IMR-90 (cell line): ENCODE measurements at regions not wholly inside any gene's neighbourhood (a gene's known extent, or its start where the extent isn't known, plus 50 kb on each side); places are given as distances from the start of the nearest gene placed in this dataset.

Source experiments
- ATAC-seq: fragments of 200-7000 bp; cut with Tn5 transposase; 2 replicates; pipeline ENCODE4 v1.9.1; 2020; ENCODE audit warnings: low read depth, mild to moderate bottlenecking, moderate library complexity
- BruUV-seq: library from RNA; stranded (reverse); fragments of 400-500 nt; replicated peaks from 2 replicates; lab custom pipeline; 2021; lab: Mats Ljungman, UMichigan
- CTCF ChIA-PET: fragments of 300-600 bp; formaldehyde crosslinking; extraction: SDS; loops from one replicate; lab custom pipeline; 2021; ENCODE audit warnings: antibody characterized with exemption; lab: Yijun Ruan, JAX
- POLR2A ChIA-PET: fragments of 300-600 bp; sonication (Branson Sonifier 250); formaldehyde crosslinking; loops from one replicate; lab custom pipeline; 2022; ENCODE audit warnings: antibody characterized with exemption; ENCODE audit not compliant: unreplicated experiment; lab: Charles Lee
- DNase-seq: peaks from one replicate; pipeline ENCODE4 v3.0.0; 2013
- H2AFZ ChIP-seq: replicated peaks from 2 replicates; pipeline ENCODE3; 2013; ENCODE audit warnings: low read length, mild to moderate bottlenecking; ENCODE audit not compliant: poor library complexity
- H2AK5ac ChIP-seq: 2 replicates; pipeline ENCODE4 v1.6.1; 2013; ENCODE audit warnings: low read depth, low read length, inconsistent platforms
- H2AK9ac ChIP-seq: replicated peaks from 2 replicates; pipeline ENCODE3; 2013; ENCODE audit warnings: mild to moderate bottlenecking, low read depth, low read length, moderate library complexity; ENCODE audit not compliant: poor library complexity
- H2BK120ac ChIP-seq: 2 replicates; pipeline ENCODE4 v1.6.1; 2013; ENCODE audit warnings: low read depth, low read length, inconsistent platforms
- H2BK15ac ChIP-seq: 3 replicates; pipeline ENCODE4 v1.6.1; 2013; ENCODE audit warnings: low read depth, low read length, inconsistent platforms
- H2BK20ac ChIP-seq: 2 replicates; pipeline ENCODE4 v1.6.1; 2013; ENCODE audit warnings: low read depth, mild to moderate bottlenecking, inconsistent platforms, low read length, moderate library complexity
- H2BK5ac ChIP-seq: 2 replicates; pipeline ENCODE4 v1.6.1; 2013; ENCODE audit warnings: mild to moderate bottlenecking, low read depth, low read length, inconsistent platforms; ENCODE audit not compliant: poor library complexity, severe bottlenecking
- H3K14ac ChIP-seq: replicated peaks from 2 replicates; pipeline ENCODE4 v1.6.1; 2013; ENCODE audit warnings: low read depth, low read length, inconsistent platforms
- H3K18ac ChIP-seq: 2 replicates; pipeline ENCODE4 v1.6.1; 2013; ENCODE audit warnings: low read depth, low read length, control low read depth
- H3K23ac ChIP-seq: 2 replicates; pipeline ENCODE4 v1.6.1; 2013; ENCODE audit warnings: low read depth, low read length, inconsistent platforms
- H3K27ac ChIP-seq: 2 replicates; pipeline ENCODE4 v1.5.1; 2013; ENCODE audit warnings: mild to moderate bottlenecking, control low read depth, low read length; ENCODE audit not compliant: insufficient read depth
- H3K27me3 ChIP-seq: 2 replicates; pipeline ENCODE4 v1.6.1; 2013; ENCODE audit warnings: low read length; ENCODE audit not compliant: control insufficient read depth, insufficient read depth
- H3K36me3 ChIP-seq: 2 replicates; pipeline ENCODE4 v1.6.1; 2013; ENCODE audit warnings: low read length, mixed read lengths; ENCODE audit not compliant: control insufficient read depth, insufficient read depth
- H3K4ac ChIP-seq: 2 replicates; pipeline ENCODE4 v1.6.1; 2013; ENCODE audit warnings: low read depth, low read length, inconsistent platforms
- H3K4me1 ChIP-seq: 2 replicates; pipeline ENCODE4 v1.6.1; 2013; ENCODE audit warnings: low read length, mixed read lengths; ENCODE audit not compliant: control insufficient read depth, insufficient read depth
- H3K4me2 ChIP-seq: 2 replicates; pipeline ENCODE4 v1.6.1; 2013; ENCODE audit warnings: low read depth, mild to moderate bottlenecking, control low read depth, low read length, moderate library complexity
- H3K4me3 ChIP-seq: 2 replicates; pipeline ENCODE4 v1.5.1; 2013; ENCODE audit warnings: low read depth, mild to moderate bottlenecking, control low read depth, low read length, moderate library complexity; ENCODE audit not compliant: insufficient read depth
- H3K56ac ChIP-seq: 2 replicates; pipeline ENCODE4 v1.6.1; 2013; ENCODE audit warnings: low read length, inconsistent platforms; ENCODE audit not compliant: insufficient read depth; ENCODE audit errors: extremely low read depth
- H3K79me1 ChIP-seq, 2 experiments: 2 replicates each; pipeline ENCODE4 v1.6.1; 2013; ENCODE audit warnings: low read length in 2 of 2, inconsistent platforms in 1 of 2, low read depth in 1 of 2
- H3K9ac ChIP-seq: 2 replicates; pipeline ENCODE4 v1.6.1; 2013; ENCODE audit warnings: low read depth, low read length, control low read depth
- H3K9me1 ChIP-seq: 2 replicates; pipeline ENCODE4 v1.6.1; 2013; ENCODE audit warnings: low read length, inconsistent platforms; ENCODE audit not compliant: insufficient read depth
- H3K9me3 ChIP-seq: 2 replicates; pipeline ENCODE4 v1.6.1; 2013; ENCODE audit warnings: low read length; ENCODE audit not compliant: control insufficient read depth, insufficient read depth
- H4K20me1 ChIP-seq: 2 replicates; pipeline ENCODE4 v1.6.1; 2013; ENCODE audit warnings: low read length, inconsistent platforms; ENCODE audit not compliant: insufficient read depth
- H4K5ac ChIP-seq: 2 replicates; pipeline ENCODE4 v1.6.1; 2013; ENCODE audit warnings: mild to moderate bottlenecking, low read depth, low read length, control low read depth
- H4K8ac ChIP-seq, 2 experiments: 2 replicates each; pipeline ENCODE4 v1.6.1; 2013; ENCODE audit warnings: low read depth in 2 of 2, low read length in 2 of 2, control low read depth in 1 of 2, inconsistent platforms in 1 of 2
- H4K91ac ChIP-seq: 2 replicates; pipeline ENCODE4 v1.6.1; 2013; ENCODE audit warnings: low read depth, low read length, inconsistent platforms; ENCODE audit not compliant: insufficient read depth
- BHLHE40 ChIP-seq: fragments of 150-350 bp; IDR thresholded peaks from 2 replicates; pipeline ENCODE4 v1.6.1; 2016; ENCODE audit warnings: mild to moderate bottlenecking, low read depth, low read length
- CEBPB ChIP-seq: IDR thresholded peaks from 2 replicates; pipeline ENCODE4 v1.6.1; 2012; ENCODE audit warnings: low read depth, low read length, improper control_type of control experiment
- CHD1 ChIP-seq: IDR thresholded peaks from 2 replicates; pipeline ENCODE4 v1.6.1; 2012; ENCODE audit warnings: low read depth, low read length, improper control_type of control experiment
- CTCF ChIP-seq: conservative IDR thresholded peaks from 2 replicates; pipeline ENCODE4 v1.5.1; 2012; ENCODE audit warnings: mild to moderate bottlenecking, low read depth, low read length, improper control_type of control experiment
- ELK1 ChIP-seq: fragments of 150-350 bp; IDR thresholded peaks from 2 replicates; pipeline ENCODE4 v1.6.1; 2016; ENCODE audit warnings: low read depth, mild to moderate bottlenecking, low read length, moderate library complexity, borderline replicate concordance
- FOS ChIP-seq: fragments of 150-350 bp; IDR thresholded peaks from 2 replicates; pipeline ENCODE4 v1.6.1; 2016; ENCODE audit warnings: low read depth, low read length
- MAFK ChIP-seq: IDR thresholded peaks from 2 replicates; pipeline ENCODE4 v1.6.1; 2012; ENCODE audit warnings: low read depth, low read length, improper control_type of control experiment
- MAZ ChIP-seq: IDR thresholded peaks from 2 replicates; pipeline ENCODE4 v1.6.1; 2012; ENCODE audit warnings: low read depth, mild to moderate bottlenecking, low read length, improper control_type of control experiment, moderate library complexity, borderline replicate concordance
- MXI1 ChIP-seq: IDR thresholded peaks from 2 replicates; pipeline ENCODE4 v1.6.1; 2012; ENCODE audit warnings: low read depth, mild to moderate bottlenecking, low read length, moderate library complexity, borderline replicate concordance
- NFE2L2 ChIP-seq: fragments of 150-350 bp; IDR thresholded peaks from 2 replicates; pipeline ENCODE4 v1.6.1; 2016; ENCODE audit warnings: low read depth, mild to moderate bottlenecking, low read length
- POLR2A ChIP-seq: IDR thresholded peaks from 2 replicates; pipeline ENCODE4 v1.6.1; 2012; ENCODE audit warnings: mild to moderate bottlenecking, low read depth, low read length
- RAD21 ChIP-seq: IDR thresholded peaks from 2 replicates; pipeline ENCODE4 v1.6.1; 2012; ENCODE audit warnings: low read length, improper control_type of control experiment
- RCOR1 ChIP-seq: IDR thresholded peaks from 2 replicates; pipeline ENCODE4 v1.6.1; 2012; ENCODE audit warnings: mild to moderate bottlenecking, low read length, improper control_type of control experiment; ENCODE audit not compliant: insufficient replicate concordance
- RFX5 ChIP-seq: IDR thresholded peaks from 2 replicates; pipeline ENCODE4 v1.8.0; 2012; ENCODE audit warnings: low read depth, mild to moderate bottlenecking, low read length, moderate library complexity
- SMC3 ChIP-seq: fragments of 150-350 bp; IDR thresholded peaks from 2 replicates; pipeline ENCODE4 v1.6.1; 2016; ENCODE audit warnings: low read depth, mild to moderate bottlenecking, antibody characterized with exemption, low read length, moderate library complexity
- USF2 ChIP-seq: fragments of 150-350 bp; IDR thresholded peaks from 2 replicates; pipeline ENCODE4 v1.6.1; 2017; ENCODE audit warnings: mild to moderate bottlenecking, antibody characterized with exemption, low read length, low read depth
- WGBS, 2 experiments: methylation state at CpG; one replicate each; pipeline versions ENCODE4 v1.1.5 to v1.1.7; 2013; ENCODE audit warnings: missing lambda C conversion rate in 2 of 2; ENCODE audit not compliant: insufficient read length in 1 of 2; ENCODE audit errors: extremely low coverage in 2 of 2; 5-methylcytosine and 5-hydroxymethylcytosine counted together
- dilution Hi-C: fragments of 300-500 bp; cut with HindIII; formaldehyde crosslinking; loops from one replicate; pipeline ENCODE4 v1.14.3; 2018; ENCODE audit warnings: low sequenced_read_pairs; ENCODE audit not compliant: unreplicated experiment
- in situ Hi-C: fragments of 300-500 bp; cut with MboI; formaldehyde crosslinking; loops from 3 replicates; pipeline ENCODE4 v1.14.3; 2019; ENCODE audit warnings: low sequenced_read_pairs, inconsistent platforms, mixed read lengths
- intact Hi-C: fragments of 100-400 bp; cut with micrococcal nuclease; formaldehyde crosslinking; loops from 2 replicates; pipeline ENCODE4 v1.10.0; 2022

GRCh38 chr6:40708049-40708448 lies 120.9 kb upstream of the LRFN2 start:
- CTCF ChIA-PET: no interaction called here
- H2BK20ac ChIP-seq: no peak overlapping the region

More at GRCh38 chr6:40708049-40708448, 120.9 kb upstream of the LRFN2 start:
- Histone ChIP-seq H3K9me1 (no peaks in the 10 kb centered on the region), H3K4me2 (no peak overlapping the region), H3K9ac (no peak overlapping the region), H2AK9ac (no peak overlapping the region), H2BK15ac (no peak overlapping the region), H3K4ac (no peak overlapping the region), H3K23ac (no peak overlapping the region), H3K56ac (no peak overlapping the region), H3K18ac (no peak overlapping the region), H2BK120ac (no peak overlapping the region), H3K27ac (no peak overlapping the region), H3K14ac (no peak overlapping the region), H3K9me3 (no peaks in the 10 kb centered on the region), H4K8ac (no peak overlapping the region), H2BK5ac (no peak overlapping the region), H3K27me3 (no peaks in the 10 kb centered on the region; the same call in 1 of the 2 replicates), H2AFZ (no peak overlapping the region), H4K20me1 (no peaks in the 10 kb centered on the region), H3K36me3 (no peaks in the 10 kb centered on the region), H3K79me1 (no peaks in the 10 kb centered on the region), H2AK5ac (no peak overlapping the region), H3K4me3 (no peak overlapping the region), H4K5ac (no peak overlapping the region), H3K4me1 (no peaks in the 10 kb centered on the region), H4K91ac (no peak overlapping the region)
- POLR2A ChIA-PET: no interaction called here
- intact Hi-C loops: no loop called here
- WGBS, 2 experiments: 17% methylated on average over 2 of the region's 4 CpGs; no CpG with 5 or more reads in 1 of the 2 experiments
- dilution Hi-C loops: no loop called here
- TF ChIP-seq BHLHE40 (no peak), MAZ (no peak), USF2 (no peak), FOS (no peak), RFX5 (no peak), POLR2A (no peak), NFE2L2 (no peak), CHD1 (no peak), SMC3 (no peak), RAD21 (no peak), MAFK (no peak), MXI1 (no peak), CEBPB (no peak), ELK1 (no peak), RCOR1 (no peak), CTCF (no peak)
- ATAC-seq: no peak
- no TSS peak for BruUV-seq
- no peak for DNase-seq
- in situ Hi-C loops: no loop called here
